GM19467 (cell line): ENCODE measurements at regions not wholly inside any gene's neighbourhood (a gene's known extent, or its start where the extent isn't known, plus 50 kb on each side); places are given as distances from the start of the nearest gene placed in this dataset.

ENCODE experiments used
- ATAC-seq: cut with Tn5 transposase; IDR thresholded peaks from one replicate; pipeline ENCODE4 v1.9.1; 2021; ENCODE audit warnings: mild to moderate bottlenecking, moderate library complexity; ENCODE audit not compliant: unreplicated experiment

DNA sequence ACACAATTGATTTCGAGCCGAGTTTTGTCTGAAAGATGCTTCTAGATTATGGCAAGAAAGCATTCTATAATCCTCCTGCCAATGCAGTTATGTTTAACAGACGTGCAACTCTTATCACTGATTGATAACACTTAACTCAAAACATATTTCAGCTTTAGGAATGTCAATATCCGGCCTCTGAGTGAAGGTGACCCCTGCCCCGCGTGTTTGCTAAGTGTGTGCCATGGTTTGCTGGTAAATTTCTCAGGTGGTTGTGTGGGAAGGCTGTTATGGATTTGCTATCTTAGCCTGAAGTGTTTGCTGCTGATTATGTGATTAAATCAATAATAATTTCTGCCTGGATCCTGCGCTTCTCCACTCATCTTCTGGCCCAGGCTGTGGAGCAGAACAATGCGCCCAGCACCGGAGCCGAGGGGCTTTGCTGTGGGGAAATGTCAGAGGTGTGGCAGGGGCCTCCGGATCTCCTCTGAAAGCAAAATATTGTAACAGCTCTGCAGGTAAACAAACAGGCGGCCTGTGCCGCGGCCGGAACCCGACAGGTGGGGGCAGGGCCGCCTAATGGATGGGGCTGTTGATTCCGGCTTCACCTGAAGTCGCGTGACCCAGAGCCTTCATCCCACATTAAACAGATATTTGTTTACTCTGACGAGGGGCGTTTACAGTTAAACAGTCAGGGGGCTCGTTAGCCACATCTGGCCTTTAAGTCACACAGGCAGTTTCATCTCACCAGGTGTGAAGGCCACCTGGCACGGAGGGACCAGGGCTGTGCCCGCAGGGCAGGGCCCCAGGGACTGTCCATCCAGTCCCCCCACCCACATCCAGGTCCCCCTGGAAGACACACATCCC lies 210.7 kb upstream of the SALL3 start:
- no peak for ATAC-seq

DNA sequence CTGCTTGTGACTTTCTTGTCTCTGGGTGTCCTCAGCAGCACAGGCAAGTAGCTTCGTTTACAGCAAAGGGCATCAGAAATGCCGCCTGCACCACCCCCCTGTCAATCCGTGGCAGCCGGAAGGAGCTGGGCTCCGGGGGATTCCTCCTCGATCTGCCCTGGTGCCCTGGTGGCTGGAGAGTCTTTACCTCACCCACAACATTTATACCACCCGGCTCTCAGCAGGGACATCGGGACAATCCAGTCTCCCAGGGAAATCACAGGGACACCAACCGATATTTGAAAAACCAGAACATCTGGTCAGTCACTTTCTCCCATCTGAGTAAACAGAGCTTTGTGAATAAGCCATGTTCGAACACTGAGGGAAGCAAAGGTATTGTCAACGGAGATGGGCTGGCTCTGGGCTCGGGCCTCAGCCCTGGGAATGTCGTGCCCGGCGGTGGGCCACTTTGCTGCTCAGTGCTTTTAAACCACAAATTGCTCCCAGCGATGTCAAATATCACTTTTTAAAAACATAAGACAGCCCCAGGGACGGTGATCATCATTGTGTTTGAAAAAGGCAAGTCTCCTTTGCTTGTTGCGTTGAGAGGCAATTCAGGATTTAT lies 210.0 kb upstream of the SALL3 start:
- no peak for ATAC-seq

DNA sequence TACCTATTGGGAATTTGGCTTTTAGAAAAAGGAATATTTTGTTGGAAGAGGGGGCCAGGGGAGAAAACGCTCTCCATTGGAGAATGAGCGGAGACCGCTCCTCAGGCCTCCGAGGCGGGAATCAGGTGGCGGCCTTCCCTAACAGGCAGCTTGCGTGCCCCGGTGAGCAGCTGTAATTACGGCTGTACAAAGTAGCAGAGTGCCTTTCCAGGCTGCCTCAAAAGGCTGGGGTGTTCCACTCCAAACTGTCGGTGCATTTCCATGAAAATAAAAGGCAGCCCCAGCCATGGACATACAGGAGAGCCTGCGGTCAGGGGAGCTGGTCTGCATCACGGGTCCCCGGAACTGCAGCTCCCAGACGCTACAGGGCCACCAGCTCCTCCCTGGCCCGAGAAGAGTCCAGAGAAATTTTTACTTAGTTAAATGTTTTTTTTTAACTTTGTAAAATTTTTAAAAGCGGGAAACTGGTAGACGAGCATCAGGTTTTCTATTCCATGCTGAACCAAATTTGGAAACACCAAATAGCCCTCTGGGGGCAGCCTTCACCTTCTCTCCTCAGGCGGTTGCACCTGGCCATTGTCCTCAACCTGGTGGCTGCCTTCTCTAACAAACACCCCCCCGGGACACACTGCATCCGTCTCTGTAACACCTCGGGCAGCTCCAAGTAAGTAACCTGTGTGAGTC lies 209.3 kb upstream of the SALL3 start:
- no peak for ATAC-seq

DNA sequence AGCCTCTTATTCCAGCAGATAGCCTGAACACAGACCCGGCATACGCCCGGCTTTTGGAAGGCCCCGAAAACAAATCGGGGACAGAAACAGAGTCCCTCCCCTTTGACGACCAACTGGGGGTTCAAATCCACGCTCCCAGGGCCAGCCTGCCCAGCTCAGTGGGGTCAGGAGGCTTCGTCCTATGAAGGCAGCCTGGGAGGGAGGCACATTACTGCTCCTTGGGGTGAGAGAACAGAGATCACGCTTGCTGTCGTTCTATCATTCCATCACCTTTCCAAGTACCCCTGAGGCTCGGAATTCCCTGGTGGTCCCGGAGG lies 208.8 kb upstream of the SALL3 start:
- ATAC-seq: no peak

DNA sequence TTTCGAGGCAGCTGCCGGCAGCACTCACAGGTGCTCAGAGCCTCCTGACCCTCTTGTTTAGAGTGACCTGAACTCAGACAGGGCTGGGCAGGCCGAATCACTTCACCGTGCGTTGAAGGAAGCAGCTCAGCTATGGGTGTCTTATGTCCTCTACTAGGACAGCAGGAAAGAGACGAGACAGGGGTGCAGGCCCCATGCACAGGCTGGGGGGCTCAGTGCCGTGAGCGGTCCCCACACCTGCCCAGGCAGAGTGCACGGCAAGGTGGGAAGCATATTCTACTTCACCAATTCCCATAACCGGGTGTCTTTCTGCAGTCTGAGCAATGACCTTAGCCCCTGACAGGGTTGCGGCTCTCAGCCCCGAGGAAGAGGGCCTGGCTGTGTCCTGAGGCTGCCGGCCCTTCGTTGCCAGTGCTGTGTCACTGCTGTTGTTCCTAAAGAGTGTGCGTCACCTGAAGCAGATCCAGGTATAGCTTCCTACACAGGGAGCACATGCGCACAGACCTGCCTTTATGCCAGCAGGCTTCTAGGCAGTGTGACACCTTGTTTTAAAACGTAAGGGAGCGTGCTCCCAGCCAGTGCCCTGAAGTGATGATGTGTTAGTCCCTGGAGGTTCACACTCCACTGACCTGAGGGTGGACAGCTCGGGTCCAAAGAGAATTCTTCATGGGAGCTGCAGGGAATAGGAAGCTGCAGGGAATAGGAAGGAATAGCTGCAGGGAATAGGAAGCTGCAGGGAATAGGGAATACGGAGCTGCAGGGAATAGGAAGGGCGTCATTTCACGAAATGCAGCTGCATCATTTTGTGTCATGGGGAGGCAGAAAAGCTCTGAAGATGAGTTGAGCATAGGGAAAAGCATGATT lies 207.9 kb upstream of the SALL3 start:
- no peak for ATAC-seq

GRCh38 chr18:78772360-78773302 lies 207.0 kb upstream of the SALL3 start:
- ATAC-seq: no peak

GRCh38 chr18:78773303-78773755 lies 206.3 kb upstream of the SALL3 start:
- no peak for ATAC-seq

DNA sequence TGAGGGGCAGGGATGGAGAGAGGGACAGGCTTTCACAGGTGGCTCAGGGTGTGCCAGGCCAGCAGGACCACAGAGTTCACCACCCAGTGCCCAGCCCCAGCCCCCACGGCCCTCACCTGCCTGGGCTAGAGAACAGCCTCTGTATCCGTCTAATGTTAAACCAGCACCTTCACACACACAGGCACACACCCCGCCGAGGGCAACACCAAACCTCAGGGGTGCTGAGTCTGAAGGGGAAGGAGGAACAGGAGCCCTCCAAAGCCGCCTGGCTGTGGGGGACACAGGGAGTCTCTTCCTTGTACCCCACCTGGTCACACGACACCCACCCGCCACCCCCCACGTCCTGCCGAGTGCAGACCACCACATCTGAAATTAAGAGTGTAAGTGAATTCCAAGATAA lies 205.8 kb upstream of the SALL3 start:
- no peak for ATAC-seq

- ATAC-seq: no peak
Measured at GRCh38 chr18:78774741-78775141, 204.9 kb upstream of the SALL3 start.

GRCh38 chr18:78776151-78776550 lies 203.5 kb upstream of the SALL3 start:
- no peak for ATAC-seq

GRCh38 chr18:78776706-78777285 lies 202.8 kb upstream of the SALL3 start:
- no peak for ATAC-seq

- no peak for ATAC-seq
Measured at GRCh38 chr18:78777992-78778391, 201.6 kb upstream of the SALL3 start.

DNA sequence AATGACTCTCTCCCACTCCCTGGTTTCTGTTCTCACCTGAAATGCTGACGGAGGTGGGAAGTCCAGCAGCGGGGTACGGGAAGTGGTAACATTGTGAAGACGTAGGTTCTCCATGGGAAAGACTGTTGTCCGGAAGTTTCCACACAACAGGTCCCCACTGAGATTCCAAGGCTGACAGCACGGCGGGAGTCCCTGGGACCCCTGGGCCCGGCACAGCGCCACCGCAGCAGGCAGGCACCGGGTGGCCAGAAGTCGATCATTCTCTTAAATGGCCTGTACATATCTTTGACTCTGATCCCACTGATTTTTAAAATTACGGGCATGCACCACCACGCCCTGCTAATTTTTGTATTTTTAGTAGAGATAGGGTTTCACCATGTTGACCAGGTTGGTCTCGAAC lies 201.0 kb upstream of the SALL3 start:
- no peak for ATAC-seq

GRCh38 chr18:78779996-78780718 lies 199.5 kb upstream of the SALL3 start:
- ATAC-seq: no peak

- no peak for ATAC-seq
Measured at GRCh38 chr18:78780719-78781600, 198.7 kb upstream of the SALL3 start.

DNA sequence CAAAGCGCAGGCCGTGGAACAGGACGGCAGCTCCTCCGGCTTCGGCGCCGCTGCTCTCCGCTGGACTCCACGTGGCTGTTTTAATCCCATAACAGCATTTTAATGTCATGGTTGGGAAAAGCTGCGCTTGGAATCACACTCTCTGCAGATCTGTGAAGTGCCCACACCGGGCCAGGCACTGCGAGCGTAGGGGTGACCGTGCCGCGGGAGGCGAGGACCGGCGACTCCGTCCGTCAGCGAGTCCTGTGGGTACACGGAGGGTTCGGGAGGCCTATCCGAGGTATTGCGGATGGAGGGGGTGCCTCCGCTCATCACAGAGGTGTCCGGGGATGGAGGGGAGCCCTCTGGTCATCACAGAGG lies 198.0 kb upstream of the SALL3 start:
- ATAC-seq: no peak

- ATAC-seq: no peak
Measured at GRCh38 chr18:78782951-78783563, 196.6 kb upstream of the SALL3 start.

DNA sequence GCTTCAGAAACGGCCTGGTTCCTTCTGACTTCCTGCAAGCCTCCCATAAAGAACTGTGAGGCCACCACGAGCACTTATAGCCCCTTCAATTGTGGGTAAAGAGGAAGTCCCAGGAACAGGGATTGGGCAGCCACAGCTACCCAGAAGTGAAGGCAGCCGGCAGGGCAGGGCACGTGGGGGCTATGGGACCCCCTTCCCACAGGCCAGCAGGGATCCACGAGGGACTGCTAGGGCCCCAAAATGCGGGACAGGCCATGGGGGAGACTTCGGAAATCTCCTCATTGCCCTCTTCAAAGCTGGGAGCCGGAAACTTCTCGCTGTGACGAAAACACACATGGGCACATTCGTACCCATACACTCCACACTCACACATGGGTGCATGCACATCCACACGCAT lies 196.1 kb upstream of the SALL3 start:
- no peak for ATAC-seq
